Adipocyte (in vitro differentiated cells): ENCODE measurements at regions not wholly inside any gene's neighbourhood (a gene's known extent, or its start where the extent isn't known, plus 50 kb on each side); places are given as distances from the start of the nearest gene placed in this dataset.

ENCODE experiments used
- DNase-seq: peaks from one replicate; pipeline ENCODE4 v3.0.0-alpha.2; 2015; ENCODE audit warnings: low read depth
- H3K27me3 ChIP-seq: replicated peaks from 2 replicates; pipeline ENCODE4 v1.7.0; 2013; ENCODE audit warnings: mild to moderate bottlenecking, low read length, moderate library complexity; ENCODE audit not compliant: control insufficient read depth, insufficient read depth
- H3K36me3 ChIP-seq: 2 replicates; pipeline ENCODE4 v1.7.0; 2013; ENCODE audit warnings: low read length, mild to moderate bottlenecking, moderate library complexity; ENCODE audit not compliant: control insufficient read depth, insufficient read depth, severe bottlenecking
- H3K4me1 ChIP-seq: 2 replicates; pipeline ENCODE4 v1.7.0; 2013; ENCODE audit warnings: mild to moderate bottlenecking, low read length, moderate library complexity; ENCODE audit not compliant: control insufficient read depth, insufficient read depth
- H3K4me3 ChIP-seq: 2 replicates; pipeline ENCODE4 v1.7.0; 2013; ENCODE audit warnings: mild to moderate bottlenecking, low read length, moderate library complexity
- H3K9ac ChIP-seq: 2 replicates; pipeline ENCODE4 v1.7.0; 2013; ENCODE audit warnings: mild to moderate bottlenecking, low read length, moderate library complexity
- H3K9me3 ChIP-seq: 2 replicates; pipeline ENCODE4 v1.7.0; 2013; ENCODE audit warnings: mild to moderate bottlenecking, low read length, moderate library complexity; ENCODE audit not compliant: control insufficient read depth

DNA sequence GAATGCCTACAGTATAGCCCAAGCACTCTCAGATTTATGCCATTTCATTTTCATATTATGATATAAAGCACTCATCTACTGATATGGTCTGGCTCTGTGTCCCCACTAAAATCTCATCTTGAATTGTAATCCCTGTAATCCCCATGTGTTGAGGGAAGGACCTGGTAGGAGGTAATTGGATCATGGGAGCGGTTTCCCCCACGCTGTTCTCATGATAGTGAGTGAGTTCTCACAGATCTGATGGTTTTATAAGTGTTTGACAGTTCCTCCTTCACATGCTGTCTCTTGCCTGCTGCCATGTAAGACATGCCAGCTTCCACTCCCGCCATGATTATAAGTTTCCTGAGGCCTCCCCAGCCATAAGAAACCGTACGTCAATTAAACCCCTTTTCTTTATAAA lies 171.7 kb downstream of the OTOR start:
- H3K4me1 ChIP-seq, result peaks cover 20% of the 10 kb centered on the region
- H3K27me3 ChIP-seq, result no peaks in the 10 kb centered on the region
- no peak overlapping the region for H3K9ac ChIP-seq
- H3K4me3 ChIP-seq, result no peak overlapping the region
- H3K36me3 ChIP-seq, result no peaks in the 10 kb centered on the region
- peaks cover 6% of the 10 kb centered on the region for H3K9me3 ChIP-seq
- DNase-seq, result no peak

DNA sequence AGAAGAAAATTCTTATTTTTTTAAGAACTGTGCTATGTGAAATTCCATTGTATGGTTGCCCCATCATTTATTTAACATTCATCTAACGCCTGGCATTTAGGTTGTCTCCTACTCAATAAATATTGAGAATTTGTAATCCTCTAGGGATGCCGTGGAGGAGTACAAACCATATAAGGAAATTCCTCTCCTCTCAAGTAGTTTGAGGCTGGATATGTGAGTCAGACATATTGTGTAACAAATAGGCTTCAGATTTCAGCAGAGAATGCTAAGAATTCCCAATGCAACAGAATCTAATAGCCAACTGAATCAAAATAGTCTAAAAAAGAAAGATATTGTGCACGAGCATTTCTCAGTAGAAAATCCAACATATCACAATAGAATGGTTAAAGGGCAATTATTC lies 174.7 kb downstream of the OTOR start:
- Histone ChIP-seq H3K4me3 (peak overlapping the region; percentile 33), H3K4me1 (peaks cover 20% of the 10 kb centered on the region), H3K27me3 (no peaks in the 10 kb centered on the region), H3K36me3 (no peaks in the 10 kb centered on the region), H3K9ac (peak overlapping the region; percentile 61), H3K9me3 (peaks cover 6% of the 10 kb centered on the region)
- DNase-seq, result peak; percentile 95

DNA sequence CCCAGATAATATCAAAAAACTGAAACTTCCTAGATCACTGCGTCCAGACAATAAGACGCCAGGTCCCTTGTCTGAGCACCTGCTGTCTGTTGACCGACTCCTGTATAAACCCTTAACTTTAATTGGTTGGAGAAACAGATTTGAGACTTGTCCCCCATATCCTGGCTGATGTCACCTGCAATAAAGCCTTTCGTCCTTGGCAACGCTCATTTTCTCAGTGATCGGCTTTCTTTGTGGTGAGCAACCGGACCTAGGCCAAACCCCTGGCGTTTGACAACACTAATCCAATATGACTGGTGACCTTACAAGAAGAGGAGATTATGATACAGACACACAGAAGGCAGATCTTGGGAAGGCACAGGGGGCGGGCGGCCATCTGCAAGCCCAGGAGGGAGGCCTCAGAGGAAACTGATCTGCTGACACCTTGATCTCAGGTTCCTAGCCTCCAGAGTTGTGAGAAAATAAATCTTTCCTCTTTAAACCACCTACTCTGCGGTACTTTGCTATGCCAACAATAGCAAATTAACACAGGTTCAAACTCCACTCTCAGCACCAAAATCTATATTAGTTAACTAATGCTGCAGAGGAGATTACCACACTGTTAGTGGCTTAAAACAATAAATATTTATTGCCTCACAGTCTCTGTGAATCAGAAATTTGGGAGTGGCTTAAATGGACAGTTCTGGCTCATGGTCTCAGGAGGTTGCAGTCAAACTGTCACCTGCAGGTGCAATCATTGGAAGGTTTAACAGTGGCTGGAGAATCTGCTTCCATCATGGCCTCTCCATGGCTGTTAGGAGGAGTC lies 178.7 kb downstream of the OTOR start:
- Histone ChIP-seq H3K9me3 (no peaks in the 10 kb centered on the region), H3K27me3 (no peaks in the 10 kb centered on the region), H3K4me1 (peaks cover 31% of the 10 kb centered on the region), H3K9ac (no peak overlapping the region), H3K36me3 (no peaks in the 10 kb centered on the region), H3K4me3 (no peak overlapping the region)
- no peak for DNase-seq

DNA sequence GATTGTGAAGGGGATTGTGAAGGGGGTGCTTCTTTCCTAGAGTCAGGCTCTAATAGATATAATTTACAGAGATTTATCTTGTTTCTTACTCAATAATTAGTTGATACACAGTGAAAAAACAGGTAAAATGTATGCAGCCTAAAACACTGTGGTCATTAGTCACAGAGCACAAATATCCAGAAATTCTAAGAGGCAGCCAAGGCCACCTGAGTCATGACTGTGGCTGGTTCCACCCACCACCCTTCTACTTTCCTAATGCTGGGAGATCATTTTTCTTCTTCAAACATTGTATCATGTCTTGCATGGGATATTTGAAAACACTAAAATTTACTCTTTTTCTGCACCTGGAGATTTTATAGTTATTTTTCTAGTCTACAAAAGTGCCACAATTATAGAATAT lies 181.6 kb downstream of the OTOR start:
- H3K9me3 ChIP-seq, result no peaks in the 10 kb centered on the region
- H3K36me3 ChIP-seq, result no peaks in the 10 kb centered on the region
- H3K27me3 ChIP-seq, result no peaks in the 10 kb centered on the region
- no peak overlapping the region for H3K4me3 ChIP-seq
- peaks cover 13% of the 10 kb centered on the region for H3K4me1 ChIP-seq
- DNase-seq, result peak; percentile 36
- no peak overlapping the region for H3K9ac ChIP-seq

DNA sequence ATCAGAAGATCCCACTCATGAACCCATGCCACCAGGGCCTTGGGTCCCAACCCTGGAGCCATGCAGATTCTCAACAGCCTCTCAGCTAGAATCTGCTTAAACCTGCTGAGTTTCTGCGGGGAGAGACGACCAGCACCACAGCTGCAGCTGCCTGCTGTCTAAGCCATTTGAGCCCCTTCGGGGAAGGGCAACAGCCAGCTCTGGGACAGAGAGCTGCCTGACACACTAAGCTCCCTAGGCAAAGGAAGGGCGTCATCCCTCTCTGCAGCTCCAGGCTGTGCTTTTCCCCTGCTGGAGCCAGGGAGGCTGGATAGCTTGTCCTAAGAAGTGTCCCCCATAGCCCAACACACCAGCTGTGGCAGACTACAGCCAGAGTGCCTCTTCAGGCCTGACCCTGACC lies 182.5 kb downstream of the OTOR start:
- no peak for DNase-seq
- Histone ChIP-seq H3K4me1 (peaks cover 13% of the 10 kb centered on the region), H3K4me3 (no peak overlapping the region), H3K9ac (no peak overlapping the region), H3K27me3 (no peaks in the 10 kb centered on the region), H3K9me3 (no peaks in the 10 kb centered on the region), H3K36me3 (no peaks in the 10 kb centered on the region)

DNA sequence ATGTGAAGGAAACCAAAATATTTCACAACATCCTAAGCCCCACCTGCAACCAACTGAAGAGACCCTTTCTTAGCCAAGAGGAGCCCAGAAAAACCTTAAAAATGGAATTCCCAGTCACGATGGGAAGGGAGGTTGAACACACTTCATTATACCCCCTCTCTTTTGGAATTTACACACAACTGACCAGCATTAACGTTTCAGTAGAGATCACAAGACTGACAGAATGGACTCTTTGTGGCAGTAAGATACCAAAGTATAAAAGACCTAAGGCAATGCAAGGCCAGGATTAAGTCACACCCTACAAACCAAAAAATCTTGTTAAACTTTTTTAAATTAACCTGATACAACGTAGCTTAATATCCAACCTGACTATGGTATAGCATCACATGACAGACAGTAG lies 190.9 kb downstream of the OTOR start:
- Histone ChIP-seq H3K27me3 (peaks cover 9% of the 10 kb centered on the region), H3K9me3 (no peaks in the 10 kb centered on the region), H3K36me3 (no peaks in the 10 kb centered on the region), H3K4me1 (no peaks in the 10 kb centered on the region), H3K9ac (no peak overlapping the region), H3K4me3 (no peak overlapping the region)
- DNase-seq, result no peak

DNA sequence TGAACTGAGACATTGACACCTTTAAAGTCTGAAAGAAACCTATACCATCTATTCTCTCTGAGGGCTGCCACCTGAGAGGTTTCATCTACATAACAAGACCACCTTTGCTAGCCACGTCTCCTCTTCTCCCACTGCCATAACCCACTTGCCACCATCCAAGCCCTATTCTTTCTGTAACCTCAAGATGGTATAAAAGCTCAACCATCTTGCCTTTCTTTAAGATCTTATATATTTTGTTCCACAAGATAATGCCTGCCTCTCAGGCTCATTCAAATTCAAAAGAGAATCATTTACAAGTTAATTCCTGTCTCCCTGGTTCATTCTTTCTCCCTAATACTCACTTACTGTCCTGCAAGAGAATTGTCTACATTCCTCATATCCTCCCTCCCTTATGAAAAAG lies 192.5 kb downstream of the OTOR start:
- H3K9ac ChIP-seq, result no peak overlapping the region
- no peaks in the 10 kb centered on the region for H3K36me3 ChIP-seq
- H3K4me3 ChIP-seq, result no peak overlapping the region
- DNase-seq, result no peak
- no peaks in the 10 kb centered on the region for H3K4me1 ChIP-seq
- H3K27me3 ChIP-seq, result peaks cover 9% of the 10 kb centered on the region
- no peaks in the 10 kb centered on the region for H3K9me3 ChIP-seq

DNA sequence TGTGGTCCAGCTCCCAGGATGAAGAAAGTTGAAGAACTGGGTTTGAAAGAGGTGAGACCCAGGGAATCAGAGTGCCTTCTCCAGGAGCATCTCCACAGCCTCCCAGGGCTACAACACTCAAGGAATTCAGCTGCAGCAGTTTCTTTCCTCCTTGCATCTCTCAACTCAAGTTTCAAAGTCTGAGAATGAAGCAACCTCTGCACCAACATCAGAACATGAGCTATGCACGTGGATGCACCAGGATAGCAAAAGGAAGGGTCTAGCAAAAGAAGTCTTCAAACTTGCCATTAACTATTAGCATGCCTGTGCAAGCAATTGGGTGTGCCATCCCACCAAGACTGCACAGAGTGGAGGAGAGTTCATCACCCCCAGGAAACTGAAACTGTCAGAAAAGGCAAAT lies 193.9 kb downstream of the OTOR start:
- no peak overlapping the region for H3K4me3 ChIP-seq
- H3K9ac ChIP-seq, result no peak overlapping the region
- DNase-seq, result no peak
- H3K36me3 ChIP-seq, result no peaks in the 10 kb centered on the region
- no peaks in the 10 kb centered on the region for H3K9me3 ChIP-seq
- H3K27me3 ChIP-seq, result peaks cover 9% of the 10 kb centered on the region
- no peaks in the 10 kb centered on the region for H3K4me1 ChIP-seq

DNA sequence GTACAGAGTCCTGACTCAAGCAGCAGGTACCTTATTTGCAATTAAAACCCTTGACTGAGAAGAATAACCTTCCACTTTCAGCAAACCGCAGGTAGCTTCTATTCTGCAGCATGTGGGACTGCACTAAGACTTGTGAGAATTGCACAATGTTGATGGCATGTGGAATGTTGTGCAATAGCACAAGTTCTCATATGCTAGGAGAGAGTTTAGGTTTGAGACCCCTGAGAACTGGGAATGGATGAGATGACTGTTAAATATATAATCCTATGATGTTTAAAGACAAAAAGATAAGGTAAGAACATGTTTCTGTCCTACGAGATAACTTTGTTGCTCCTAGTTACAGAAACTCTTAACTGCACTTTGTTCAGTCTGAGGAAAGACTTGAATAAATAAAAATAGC lies 194.6 kb downstream of the OTOR start:
- H3K9me3 ChIP-seq, result no peaks in the 10 kb centered on the region
- no peak overlapping the region for H3K9ac ChIP-seq
- H3K27me3 ChIP-seq, result peaks cover 9% of the 10 kb centered on the region
- H3K36me3 ChIP-seq, result no peaks in the 10 kb centered on the region
- H3K4me1 ChIP-seq, result no peaks in the 10 kb centered on the region
- no peak overlapping the region for H3K4me3 ChIP-seq
- DNase-seq, result peak; percentile 68

DNA sequence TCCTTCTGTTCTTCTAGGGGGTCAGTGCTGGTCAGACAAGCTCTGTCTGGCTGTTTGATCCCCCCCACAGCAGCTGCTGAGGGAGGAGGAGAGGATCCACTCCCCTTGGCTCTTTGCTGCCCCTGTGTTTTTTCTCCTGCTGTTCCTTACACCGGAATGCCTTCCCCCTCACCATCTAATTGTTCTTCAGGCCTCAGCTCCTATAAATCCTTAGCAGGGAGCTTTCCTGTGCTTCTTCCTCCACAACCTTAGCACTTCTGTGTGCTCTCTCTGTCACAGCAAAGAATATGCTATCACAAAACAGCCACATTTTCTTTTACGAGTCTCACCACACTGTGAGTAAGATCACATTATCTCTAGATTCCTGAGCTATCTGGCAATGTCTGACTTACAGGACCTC lies 196.6 kb downstream of the OTOR start:
- H3K9ac ChIP-seq, result no peak overlapping the region
- peaks cover 9% of the 10 kb centered on the region for H3K27me3 ChIP-seq
- no peak for DNase-seq
- H3K4me1 ChIP-seq, result no peaks in the 10 kb centered on the region
- H3K9me3 ChIP-seq, result peaks cover 6% of the 10 kb centered on the region
- H3K4me3 ChIP-seq, result no peak overlapping the region
- H3K36me3 ChIP-seq, result no peaks in the 10 kb centered on the region

DNA sequence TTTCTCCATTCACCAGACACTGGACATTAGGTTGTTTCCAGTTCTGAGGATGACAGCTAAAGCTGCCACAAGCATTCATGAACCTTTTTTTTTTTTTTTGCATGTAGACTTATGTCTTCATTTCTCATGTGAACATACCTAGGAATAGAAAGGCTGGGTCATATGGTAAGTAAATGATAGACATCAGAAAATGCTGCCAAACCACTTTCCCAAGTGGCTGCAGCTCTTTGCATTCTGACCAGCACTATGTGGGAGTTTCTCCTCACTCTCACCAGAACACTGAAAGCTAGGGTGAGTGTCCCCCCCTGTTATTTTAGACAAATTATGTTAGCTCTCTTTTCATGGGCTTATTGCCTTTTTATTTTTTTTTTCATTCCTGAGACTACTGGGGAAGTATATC lies 197.5 kb downstream of the OTOR start:
- no peak overlapping the region for H3K4me3 ChIP-seq
- no peak for DNase-seq
- no peaks in the 10 kb centered on the region for H3K36me3 ChIP-seq
- no peak overlapping the region for H3K9ac ChIP-seq
- H3K27me3 ChIP-seq, result peaks cover 5% of the 10 kb centered on the region
- no peaks in the 10 kb centered on the region for H3K4me1 ChIP-seq
- H3K9me3 ChIP-seq, result peaks cover 12% of the 10 kb centered on the region

DNA sequence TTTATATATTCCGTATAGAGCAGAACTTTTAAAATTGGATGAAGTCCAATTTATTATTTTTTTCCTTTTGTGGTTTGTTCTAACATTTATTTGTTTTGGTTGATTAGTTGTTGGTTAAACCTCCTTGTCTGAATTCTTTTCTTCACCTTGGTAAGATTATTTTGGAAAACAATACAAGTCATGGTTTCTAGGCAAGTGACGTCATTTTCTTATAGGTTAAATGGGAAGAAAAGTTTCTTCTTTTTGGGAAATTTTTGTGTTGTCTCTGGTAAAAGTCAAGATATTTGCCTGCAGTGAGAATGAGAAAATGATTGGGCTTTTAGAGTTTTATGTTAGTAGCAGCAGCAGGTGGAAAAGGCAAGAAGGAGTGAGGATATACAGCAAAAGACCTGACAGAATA lies 197.9 kb downstream of the OTOR start:
- H3K4me1 ChIP-seq, result no peaks in the 10 kb centered on the region
- peaks cover 4% of the 10 kb centered on the region for H3K27me3 ChIP-seq
- no peak overlapping the region for H3K9ac ChIP-seq
- DNase-seq, result no peak
- peaks cover 12% of the 10 kb centered on the region for H3K9me3 ChIP-seq
- H3K36me3 ChIP-seq, result no peaks in the 10 kb centered on the region
- no peak overlapping the region for H3K4me3 ChIP-seq
